GM21737 (cell line): ENCODE measurements at regions not wholly inside any gene's neighbourhood (a gene's known extent, or its start where the extent isn't known, plus 50 kb on each side); places are given as distances from the start of the nearest gene placed in this dataset.

Experiments used
- ATAC-seq: cut with Tn5 transposase; IDR thresholded peaks from one replicate; pipeline ENCODE4 v1.9.1; 2021; ENCODE audit warnings: mild to moderate bottlenecking, moderate library complexity; ENCODE audit not compliant: unreplicated experiment

GRCh38 chr11:24298146-24298545 lies 198.7 kb upstream of the LUZP2 start:
- no peak for ATAC-seq

GRCh38 chr11:24311974-24312373 lies 184.9 kb upstream of the LUZP2 start:
- no peak for ATAC-seq

- no peak for ATAC-seq
Measured at GRCh38 chr11:24312464-24313238, 184.2 kb upstream of the LUZP2 start.

- ATAC-seq: no peak
Measured at GRCh38 chr11:24321229-24321628, 175.6 kb upstream of the LUZP2 start.

- no peak for ATAC-seq
Measured at GRCh38 chr11:24324211-24324610, 172.6 kb upstream of the LUZP2 start.

GRCh38 chr11:24344222-24344621 lies 152.6 kb upstream of the LUZP2 start:
- ATAC-seq: no peak

- ATAC-seq: no peak
Measured at GRCh38 chr11:24348908-24349307, 147.9 kb upstream of the LUZP2 start.

GRCh38 chr11:24351179-24351578 lies 145.7 kb upstream of the LUZP2 start:
- no peak for ATAC-seq

GRCh38 chr11:24356501-24356900 lies 140.4 kb upstream of the LUZP2 start:
- no peak for ATAC-seq

- no peak for ATAC-seq
Measured at GRCh38 chr11:24357620-24358410, 139.0 kb upstream of the LUZP2 start.

GRCh38 chr11:24372491-24372890 lies 124.4 kb upstream of the LUZP2 start:
- ATAC-seq: no peak

- ATAC-seq: no peak
Measured at GRCh38 chr11:24373516-24373915, 123.3 kb upstream of the LUZP2 start.

GRCh38 chr11:24375351-24375750 lies 121.5 kb upstream of the LUZP2 start:
- ATAC-seq: no peak

GRCh38 chr11:24375931-24376330 lies 120.9 kb upstream of the LUZP2 start:
- no peak for ATAC-seq

- no peak for ATAC-seq
Measured at GRCh38 chr11:24383137-24383536, 113.7 kb upstream of the LUZP2 start.

GRCh38 chr11:24384240-24384639 lies 112.6 kb upstream of the LUZP2 start:
- ATAC-seq: no peak

GRCh38 chr11:24386546-24387397 lies 110.1 kb upstream of the LUZP2 start:
- ATAC-seq: no peak

GRCh38 chr11:24389575-24389974 lies 107.3 kb upstream of the LUZP2 start:
- ATAC-seq: no peak

- no peak for ATAC-seq
Measured at GRCh38 chr11:24390016-24390415, 106.8 kb upstream of the LUZP2 start.

GRCh38 chr11:24390762-24391161 lies 106.1 kb upstream of the LUZP2 start:
- ATAC-seq: no peak

GRCh38 chr11:24391167-24391566 lies 105.7 kb upstream of the LUZP2 start:
- no peak for ATAC-seq
